ENCODE measurements at regions not wholly inside any gene's neighbourhood (a gene's known extent, or its start where the extent isn't known, plus 50 kb on each side); places are given as distances from the start of the nearest gene placed in this dataset.

DNA sequence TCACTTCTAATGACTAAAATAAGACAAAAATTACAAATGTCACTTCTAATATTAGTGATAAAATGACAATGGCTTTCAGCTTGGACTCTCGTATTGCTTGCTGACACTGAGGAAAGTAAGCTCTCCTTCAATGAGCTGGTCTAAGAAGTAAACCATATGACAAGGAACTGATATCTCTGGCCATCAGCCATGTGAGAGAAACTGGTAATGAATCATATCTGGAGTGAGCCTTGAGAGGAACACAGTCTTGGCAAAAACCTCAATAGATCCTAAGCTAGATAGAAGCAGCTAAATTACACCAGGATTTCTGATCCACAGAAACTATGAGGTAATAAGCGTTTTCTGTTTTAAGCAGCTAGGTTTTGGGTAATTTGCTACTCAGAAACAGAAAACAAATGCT, 1575.1 kb downstream of the OTOL1 start:
- Mint-ChIP-seq H3K27me3 (no peaks in the 10 kb centered on the region), H3K36me3 (ENCODE audit: low read depth) (no peaks in the 10 kb centered on the region), H3K27ac (no peak overlapping the region), H3K4me1 (ENCODE audit: low read depth) (no peaks in the 10 kb centered on the region), H3K4me3 (no peak overlapping the region), H3K9me3 (peaks cover 10% of the 10 kb centered on the region)
- Histone ChIP-seq H3K4me3 (ENCODE audit: low read length) (no peak overlapping the region), H3K4me1 (ENCODE audit: insufficient read depth, low read length) (no peaks in the 10 kb centered on the region), H3K36me3 (ENCODE audit: insufficient read depth, low read length) (no peaks in the 10 kb centered on the region), H3K27ac (ENCODE audit: low read depth in 1 of 2, low read length in 2 of 2) (no peak overlapping the region), H3K27me3 (ENCODE audit: control insufficient read depth in 1 of 2, insufficient read depth in 2 of 2, low read length in 2 of 2) (no peaks in the 10 kb centered on the region), H3K9me3 (ENCODE audit: control insufficient read depth in 1 of 2, insufficient read depth in 1 of 2, low read length in 2 of 2) (peaks cover 0 to 10% of the 10 kb centered on the region in 2 experiments)
- no peak for TF ChIP-seq CTCF (IDR thresholded peaks at IDR 0.05)
- DNase-seq (no peak), ATAC-seq (ENCODE audit: poor library complexity) (no peak)
- CTCF ChIA-PET: no interaction called here
- POLR2A ChIA-PET: no interaction called here
- intact Hi-C loops (cut with DNase I, micrococcal nuclease): no loop called here

Data from CD4-positive, alpha-beta T cell (primary cell).